OCI-LY1 (cell line): ENCODE measurements at regions not wholly inside any gene's neighbourhood (a gene's known extent, or its start where the extent isn't known, plus 50 kb on each side); places are given as distances from the start of the nearest gene placed in this dataset.

Source experiments
- H2AFZ ChIP-seq: fragments of 200-600 bp; sonication (generic), shearing (Covaris generic); 2 replicates; pipeline ENCODE4 v1.6.0; 2014; ENCODE audit warnings: antibody characterized with exemption, mild to moderate bottlenecking, low read length
- H3F3A ChIP-seq: fragments of 200-600 bp; sonication (generic), shearing (Covaris generic); 2 replicates; pipeline ENCODE4 v1.6.0; 2014; ENCODE audit warnings: mild to moderate bottlenecking, antibody characterized with exemption, low read length, moderate library complexity; ENCODE audit not compliant: insufficient read depth
- H3K27ac ChIP-seq: fragments of 200-600 bp; sonication (generic); 2 replicates; pipeline ENCODE4 v1.5.1; 2014; ENCODE audit warnings: low read length, mixed run types, mild to moderate bottlenecking, low read depth; ENCODE audit not compliant: poor library complexity, severe bottlenecking
- H3K27me3 ChIP-seq: fragments of 200-600 bp; sonication (generic); 2 replicates; pipeline ENCODE4 v1.6.0; 2014; ENCODE audit warnings: antibody characterized with exemption, mild to moderate bottlenecking, low read length, moderate library complexity; ENCODE audit not compliant: insufficient read depth
- H3K36me3 ChIP-seq: fragments of 200-600 bp; sonication (generic); 2 replicates; pipeline ENCODE4 v1.6.1; 2014; ENCODE audit warnings: mild to moderate bottlenecking, antibody characterized with exemption, low read length, moderate library complexity, mixed read lengths; ENCODE audit not compliant: insufficient read depth
- H3K4me1 ChIP-seq: fragments of 200-600 bp; sonication (generic); 2 replicates; pipeline ENCODE4 v1.5.1; 2014; ENCODE audit warnings: mild to moderate bottlenecking, low read length, moderate library complexity; ENCODE audit not compliant: insufficient read depth, severe bottlenecking
- H3K4me2 ChIP-seq: fragments of 200-600 bp; sonication (generic), shearing (Covaris generic); 2 replicates; pipeline ENCODE4 v1.6.1; 2014; ENCODE audit warnings: low read length
- H3K4me3 ChIP-seq: fragments of 200-600 bp; sonication (generic); 2 replicates; pipeline ENCODE4 v1.5.1; 2014; ENCODE audit warnings: low read length, low read depth, mild to moderate bottlenecking, mixed read lengths; ENCODE audit not compliant: poor library complexity, severe bottlenecking
- H3K79me2 ChIP-seq: fragments of 200-600 bp; shearing (Covaris generic); 2 replicates; pipeline ENCODE4 v1.6.1; 2016; ENCODE audit warnings: mixed run types, low read length, mixed read lengths; ENCODE audit not compliant: insufficient read depth
- H3K9ac ChIP-seq: fragments of 200-600 bp; sonication (generic), shearing (Covaris generic); 2 replicates; pipeline ENCODE4 v1.6.1; 2014; ENCODE audit warnings: mild to moderate bottlenecking, low read length, mixed read lengths
- H3K9me2 ChIP-seq: fragments of 200-600 bp; sonication (generic), shearing (Covaris generic); 2 replicates; pipeline ENCODE4 v1.6.1; 2014; ENCODE audit warnings: low read depth, mild to moderate bottlenecking, low read length, mixed read lengths
- H3K9me3 ChIP-seq: fragments of 200-600 bp; shearing (Covaris generic); 2 replicates; pipeline ENCODE4 v1.6.1; 2014; ENCODE audit warnings: low read length, mixed read lengths
- H4K20me1 ChIP-seq: fragments of 200-600 bp; sonication (generic), shearing (Covaris generic); 2 replicates; pipeline ENCODE4 v1.6.0; 2016; ENCODE audit warnings: mild to moderate bottlenecking, low read length; ENCODE audit not compliant: insufficient read depth
- EZH2 ChIP-seq: fragments of 200-600 bp; sonication (generic), shearing (Covaris generic); IDR thresholded peaks from 2 replicates; pipeline ENCODE4 v1.8.0; 2017; ENCODE audit warnings: borderline replicate concordance, mixed run types, mild to moderate bottlenecking, antibody characterized with exemption, low read length, moderate library complexity, mixed read lengths
- TF ChIP-seq, protein P1 (sequence below): fragments of 200-600 bp; sonication (generic), shearing (Covaris generic); IDR thresholded peaks from 2 replicates; pipeline ENCODE4 v1.5.1; 2017; ENCODE audit warnings: mild to moderate bottlenecking, antibody characterized with exemption, low read length, moderate library complexity, mixed read lengths

DNA sequence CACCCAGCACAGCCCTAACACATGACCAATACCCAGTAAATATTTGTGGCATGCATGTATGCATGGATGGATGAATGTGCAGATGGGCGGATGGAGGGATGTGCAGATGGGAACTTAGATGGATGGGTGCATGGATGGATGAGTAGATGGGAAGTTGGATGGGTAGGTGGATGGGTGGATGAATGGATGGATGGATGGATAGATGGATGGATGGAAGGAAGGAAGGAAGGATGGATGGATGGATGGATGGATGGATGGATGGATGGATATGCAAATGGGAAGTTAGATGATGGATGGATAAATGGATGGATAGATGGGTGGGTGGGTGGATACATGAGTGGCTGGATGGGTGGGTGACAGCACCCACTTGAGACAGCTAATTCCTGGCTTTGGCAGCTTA is 193.2 kb upstream of the TNRC6C start:
- Histone ChIP-seq H3K4me2 (no peak overlapping the region), H3K79me2 (no peaks in the 10 kb centered on the region), H3K9me3 (no peaks in the 10 kb centered on the region), H3F3A (no peaks in the 10 kb centered on the region), H3K4me1 (no peaks in the 10 kb centered on the region), H3K4me3 (no peak overlapping the region), H4K20me1 (no peaks in the 10 kb centered on the region), H3K27ac (no peak overlapping the region), H3K9me2 (no peaks in the 10 kb centered on the region), H3K27me3 (peaks cover 10% of the 10 kb centered on the region; the same call in 1 of the 2 replicates), H3K9ac (no peak overlapping the region), H3K36me3 (no peaks in the 10 kb centered on the region), H2AFZ (no peak overlapping the region)
- TF ChIP-seq, protein P1, sequence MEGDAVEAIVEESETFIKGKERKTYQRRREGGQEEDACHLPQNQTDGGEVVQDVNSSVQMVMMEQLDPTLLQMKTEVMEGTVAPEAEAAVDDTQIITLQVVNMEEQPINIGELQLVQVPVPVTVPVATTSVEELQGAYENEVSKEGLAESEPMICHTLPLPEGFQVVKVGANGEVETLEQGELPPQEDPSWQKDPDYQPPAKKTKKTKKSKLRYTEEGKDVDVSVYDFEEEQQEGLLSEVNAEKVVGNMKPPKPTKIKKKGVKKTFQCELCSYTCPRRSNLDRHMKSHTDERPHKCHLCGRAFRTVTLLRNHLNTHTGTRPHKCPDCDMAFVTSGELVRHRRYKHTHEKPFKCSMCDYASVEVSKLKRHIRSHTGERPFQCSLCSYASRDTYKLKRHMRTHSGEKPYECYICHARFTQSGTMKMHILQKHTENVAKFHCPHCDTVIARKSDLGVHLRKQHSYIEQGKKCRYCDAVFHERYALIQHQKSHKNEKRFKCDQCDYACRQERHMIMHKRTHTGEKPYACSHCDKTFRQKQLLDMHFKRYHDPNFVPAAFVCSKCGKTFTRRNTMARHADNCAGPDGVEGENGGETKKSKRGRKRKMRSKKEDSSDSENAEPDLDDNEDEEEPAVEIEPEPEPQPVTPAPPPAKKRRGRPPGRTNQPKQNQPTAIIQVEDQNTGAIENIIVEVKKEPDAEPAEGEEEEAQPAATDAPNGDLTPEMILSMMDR, result no peak
- no peak for TF ChIP-seq EZH2

DNA sequence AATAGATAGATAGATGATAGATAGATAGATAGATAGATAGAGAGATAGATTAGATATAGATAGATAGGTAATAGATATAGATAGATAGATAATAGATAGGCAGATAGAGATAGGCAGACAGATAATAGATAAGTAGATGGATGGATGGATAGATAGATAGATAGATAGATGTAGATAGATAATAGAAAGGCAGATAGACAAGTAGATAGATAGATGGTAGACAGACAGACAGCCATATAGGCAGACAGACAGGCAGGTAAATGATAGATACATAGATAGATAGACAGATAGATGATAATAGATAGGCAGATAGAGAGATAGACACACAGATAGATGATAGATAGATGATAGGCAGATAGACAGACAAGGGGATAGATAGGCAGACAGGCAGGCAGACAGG is 191.4 kb upstream of the TNRC6C start:
- no peaks in the 10 kb centered on the region for H3K79me2 ChIP-seq
- H3K4me1 ChIP-seq, result no peaks in the 10 kb centered on the region
- TF ChIP-seq EZH2, result no peak
- TF ChIP-seq, protein P1, result no peak

GRCh38 chr17:77768248-77768852 is 190.2 kb upstream of the TNRC6C start:
- Histone ChIP-seq H3K9me2 (no peaks in the 10 kb centered on the region), H3K79me2 (no peaks in the 10 kb centered on the region), H3K9ac (no peak overlapping the region), H3K4me2 (no peak overlapping the region), H3K36me3 (no peaks in the 10 kb centered on the region), H3K4me1 (no peaks in the 10 kb centered on the region), H4K20me1 (no peaks in the 10 kb centered on the region), H2AFZ (no peak overlapping the region), H3K4me3 (no peak overlapping the region), H3K27ac (no peak overlapping the region), H3K27me3 (peaks cover 10% of the 10 kb centered on the region; the same call in 1 of the 2 replicates), H3K9me3 (no peaks in the 10 kb centered on the region), H3F3A (no peaks in the 10 kb centered on the region)
- TF ChIP-seq, protein P1, result no peak
- TF ChIP-seq EZH2, result no peak

More for the DNA sequence above, 191.4 kb upstream of the TNRC6C start:
- Histone ChIP-seq H3K9me3 (no peaks in the 10 kb centered on the region), H3K9ac (no peak overlapping the region), H2AFZ (no peak overlapping the region), H3K36me3 (no peaks in the 10 kb centered on the region), H3K9me2 (no peaks in the 10 kb centered on the region), H3F3A (no peaks in the 10 kb centered on the region), H3K4me2 (no peak overlapping the region), H4K20me1 (no peaks in the 10 kb centered on the region), H3K27me3 (peaks cover 10% of the 10 kb centered on the region; the same call in 1 of the 2 replicates), H3K27ac (no peak overlapping the region), H3K4me3 (no peak overlapping the region)
